ENCODE measurements at regions not wholly inside any gene's neighbourhood (a gene's known extent, or its start where the extent isn't known, plus 50 kb on each side); places are given as distances from the start of the nearest gene placed in this dataset.

DNA sequence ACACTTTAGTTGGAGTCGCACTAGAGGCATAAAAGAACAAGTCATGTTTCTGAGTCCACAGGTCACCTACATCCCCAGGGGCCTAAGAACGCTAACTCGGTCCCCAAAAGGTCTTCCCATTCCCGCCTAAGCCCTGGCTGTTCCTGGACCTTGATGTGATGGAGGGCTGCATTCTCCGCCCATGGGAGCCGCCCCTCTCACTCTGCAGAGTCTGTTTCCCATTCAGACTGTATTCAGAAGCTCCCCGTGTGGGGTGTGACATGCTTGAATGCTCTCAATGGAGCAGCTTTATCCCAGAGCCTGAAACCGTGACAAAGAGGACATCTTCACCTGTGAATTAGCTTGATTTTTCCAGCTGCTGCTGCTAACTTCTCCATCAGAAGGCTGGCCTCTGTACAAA lies 319.0 kb upstream of the KLHL29 start:
- FAIRE-seq = no peak

DNA sequence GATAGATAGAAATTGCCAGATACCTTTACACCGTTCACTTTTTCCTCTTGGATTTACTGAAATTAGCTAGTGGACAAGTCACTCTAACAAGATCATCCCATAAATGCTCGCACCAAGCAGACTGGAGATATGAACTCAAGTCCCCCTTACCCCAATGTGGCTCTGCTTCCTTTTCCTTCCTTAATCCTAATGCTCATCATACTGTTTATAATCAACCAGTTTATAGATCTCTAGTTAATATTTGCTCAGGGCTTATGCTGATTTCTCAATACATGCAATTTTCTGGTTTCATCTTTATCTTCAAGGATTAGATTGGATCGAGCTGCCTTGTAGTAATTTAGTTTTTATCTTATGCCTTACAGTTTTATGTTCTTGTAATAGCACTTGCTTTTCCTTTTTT lies 318.3 kb upstream of the KLHL29 start:
- FAIRE-seq = no peak

DNA sequence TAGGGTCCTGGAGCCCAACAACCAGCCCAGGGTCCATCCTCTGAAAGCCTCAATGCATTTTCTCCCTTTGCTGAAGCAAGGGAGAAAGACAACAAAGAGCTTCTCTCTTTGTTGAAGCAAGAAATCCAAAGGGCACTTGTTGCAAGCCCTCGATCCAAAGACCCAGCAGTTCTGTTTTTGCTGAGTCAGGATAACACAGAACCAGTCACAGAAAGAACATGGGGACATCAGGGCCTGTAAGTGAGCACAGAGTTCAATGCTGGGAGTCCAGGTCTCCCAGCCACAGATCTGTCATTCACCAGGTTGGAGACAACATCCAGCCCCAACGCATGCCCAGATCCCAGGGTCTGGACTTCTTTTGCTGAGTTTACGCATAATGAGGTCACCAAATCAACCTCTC lies 315.8 kb upstream of the KLHL29 start:
- no peak for FAIRE-seq

DNA sequence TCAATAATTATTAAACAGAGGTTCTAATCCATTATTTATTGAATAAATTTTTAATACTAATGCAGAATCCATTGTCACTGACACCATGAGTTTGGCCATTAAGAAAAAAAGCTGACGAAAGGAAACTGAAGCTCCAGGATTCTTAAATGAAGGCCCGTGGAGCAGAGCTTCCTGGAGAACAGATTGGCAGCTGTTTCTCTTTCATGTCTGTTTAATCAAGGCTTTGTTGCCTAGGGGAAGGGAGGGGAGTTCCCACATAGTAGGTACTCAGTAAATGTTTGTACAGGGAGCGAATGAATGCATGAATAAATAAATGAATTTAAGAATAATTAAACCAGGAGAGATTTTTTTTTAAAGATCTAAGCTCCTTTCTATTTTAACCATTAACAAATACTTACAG lies 315.1 kb upstream of the KLHL29 start:
- FAIRE-seq = no peak

DNA sequence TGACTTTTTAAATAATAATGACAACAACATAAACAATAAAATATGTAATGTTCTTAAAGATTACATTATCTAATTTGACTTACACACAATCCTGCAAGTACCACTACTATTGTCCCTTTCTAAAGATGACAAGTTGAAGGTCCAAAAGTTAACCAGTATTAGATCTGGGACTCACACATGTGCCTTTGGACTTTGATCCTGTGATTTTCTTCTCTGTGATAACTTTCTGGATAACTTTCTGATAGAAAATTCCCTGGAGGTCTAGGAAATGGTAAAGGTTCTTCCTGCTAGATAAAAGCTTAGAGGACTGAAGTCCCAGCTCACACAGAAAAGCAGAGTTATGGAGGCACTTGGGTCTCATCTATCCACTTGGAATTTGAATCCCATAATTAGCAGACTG lies 311.9 kb upstream of the KLHL29 start:
- no peak for FAIRE-seq

DNA sequence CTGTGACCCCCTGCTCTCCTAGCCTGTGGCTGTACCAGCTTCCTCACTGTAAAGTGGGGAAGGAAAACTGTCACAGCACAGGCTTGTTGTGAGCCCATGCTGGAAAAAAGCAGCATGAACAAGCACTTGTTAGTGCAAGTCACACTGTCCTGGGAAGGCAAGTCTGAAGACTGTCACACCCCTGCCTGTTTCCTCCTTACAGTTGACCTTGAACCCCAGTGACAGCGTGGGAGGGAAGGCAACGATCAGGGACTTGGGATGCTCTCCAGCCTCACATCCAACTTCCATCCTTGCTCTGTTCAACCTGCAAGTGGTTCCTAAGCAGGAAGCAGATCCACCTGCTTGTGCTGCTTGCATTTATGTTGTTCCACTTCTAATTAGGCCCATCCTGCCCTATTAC lies 311.3 kb upstream of the KLHL29 start:
- FAIRE-seq = no peak

DNA sequence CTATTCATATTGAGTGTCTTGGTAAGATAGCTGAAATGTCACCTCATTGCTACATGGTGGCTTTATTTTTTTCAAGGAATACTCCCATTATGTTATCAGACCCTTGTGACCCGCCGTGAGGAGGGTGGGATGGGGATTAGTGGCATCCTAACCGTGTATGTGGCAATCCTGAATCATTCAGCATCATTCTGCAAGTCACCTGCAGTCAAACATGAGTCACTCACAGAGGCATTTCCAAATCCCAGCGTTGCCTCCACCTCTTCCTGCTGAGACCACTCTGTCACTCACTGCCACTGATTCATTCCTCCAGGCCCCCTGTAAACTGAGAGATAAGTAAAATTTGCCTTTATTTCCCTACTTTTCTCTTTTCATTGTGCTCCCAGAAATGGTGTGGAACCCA lies 307.4 kb upstream of the KLHL29 start:
- no peak for FAIRE-seq

DNA sequence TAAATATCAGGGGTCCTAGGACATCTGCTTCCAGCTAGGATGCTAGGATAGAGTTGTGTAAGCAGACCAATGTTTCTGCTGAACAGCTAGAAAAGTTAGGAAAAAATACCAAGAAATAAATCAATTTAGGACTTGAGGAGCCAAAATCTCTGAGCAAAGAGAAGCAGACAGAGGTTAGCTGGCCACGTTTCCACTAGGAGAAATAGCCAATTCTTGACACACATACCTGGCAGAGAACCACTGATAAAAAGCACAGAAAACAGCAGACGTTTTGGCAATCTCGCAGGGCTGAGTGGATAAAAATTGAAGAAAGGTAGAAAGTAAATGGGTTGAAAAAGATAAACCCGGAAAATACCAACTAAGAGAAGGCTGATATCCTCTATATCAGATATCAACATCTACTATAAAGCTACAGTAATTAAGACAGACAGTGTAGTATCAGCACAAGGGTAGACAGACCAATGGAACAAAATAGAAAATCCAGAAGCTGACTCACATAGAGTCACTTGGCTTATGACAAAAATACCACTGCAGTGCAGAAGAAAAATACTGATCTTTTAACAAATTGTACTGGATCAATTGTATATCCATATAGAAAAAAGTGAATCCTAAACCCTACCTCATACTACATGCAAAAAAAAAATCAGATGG lies 306.1 kb upstream of the KLHL29 start:
- no peak for FAIRE-seq

DNA sequence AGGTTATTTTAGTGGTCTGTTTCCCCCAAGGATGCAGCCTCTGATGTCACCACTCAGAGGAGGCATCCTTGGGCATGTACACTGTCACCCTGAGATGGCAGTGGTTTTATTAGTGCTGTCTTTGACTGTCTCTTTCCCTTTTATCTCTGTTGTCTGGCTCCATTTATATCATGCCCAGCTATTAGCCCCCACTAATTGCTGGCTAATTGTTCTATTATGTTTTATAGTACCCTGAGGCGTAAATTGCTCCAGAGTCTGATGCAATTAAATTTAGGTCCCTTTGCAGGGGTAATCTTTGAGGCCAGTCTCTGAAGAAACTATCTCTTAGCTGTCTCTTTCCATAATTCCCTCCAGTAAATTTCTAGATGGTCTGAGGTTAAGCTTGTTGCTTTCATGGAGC lies 301.0 kb upstream of the KLHL29 start:
- FAIRE-seq = no peak

DNA sequence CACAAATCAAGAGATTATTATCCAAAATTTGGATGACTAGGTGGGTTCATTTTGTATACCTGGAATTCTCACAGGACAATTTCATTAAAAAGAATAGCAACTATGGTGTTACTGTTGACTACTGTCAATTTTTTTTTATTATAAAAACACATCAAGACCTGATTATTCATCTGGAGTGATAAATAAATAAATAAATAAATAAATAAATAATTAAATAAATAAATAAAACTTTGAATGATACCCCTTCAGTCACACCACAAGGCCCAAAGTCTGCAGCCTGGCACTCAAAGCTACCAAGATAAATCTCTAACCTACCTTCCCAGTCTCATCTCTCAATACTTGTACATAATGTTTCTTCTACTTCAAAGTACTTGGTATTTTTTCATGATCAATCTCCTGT lies 294.0 kb upstream of the KLHL29 start:
- FAIRE-seq = no peak

DNA sequence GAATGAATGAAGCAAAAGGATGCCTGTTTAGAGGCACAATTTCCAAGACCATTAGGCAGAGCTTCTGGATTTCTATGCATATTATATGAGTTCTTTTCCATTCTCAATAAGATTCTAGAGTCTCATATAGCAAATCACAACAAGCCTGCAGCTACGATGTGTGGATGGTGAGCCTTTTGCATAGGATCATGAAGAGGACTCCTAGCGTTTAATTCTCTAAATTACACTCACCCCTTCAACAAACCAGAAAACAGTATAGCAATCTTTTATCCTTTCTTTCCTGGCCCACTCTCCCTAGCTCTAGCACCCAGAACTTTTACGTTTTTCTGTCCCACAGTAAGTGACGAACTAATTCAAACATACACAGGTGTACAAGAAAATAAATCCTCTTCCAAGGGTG lies 293.1 kb upstream of the KLHL29 start:
- FAIRE-seq = no peak

DNA sequence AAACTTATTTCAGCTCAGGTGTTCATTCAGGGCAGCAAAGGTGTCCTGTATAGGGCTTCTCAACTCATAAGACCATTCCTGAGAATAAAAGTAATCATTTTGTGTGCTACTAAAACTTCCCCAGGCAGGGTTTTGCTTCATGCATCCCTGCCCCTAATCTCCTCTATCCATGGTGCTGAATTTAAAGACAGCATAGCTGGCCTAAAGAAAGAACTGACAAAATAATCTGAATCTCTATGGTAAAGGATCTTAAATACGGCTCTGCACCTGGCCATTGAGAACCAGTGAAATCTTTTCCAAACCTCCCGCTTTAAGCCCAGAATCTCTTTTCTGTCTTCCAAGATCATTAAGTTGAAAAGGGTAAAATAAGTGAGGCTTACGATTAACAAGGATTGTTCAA lies 292.1 kb upstream of the KLHL29 start:
- no peak for FAIRE-seq

DNA sequence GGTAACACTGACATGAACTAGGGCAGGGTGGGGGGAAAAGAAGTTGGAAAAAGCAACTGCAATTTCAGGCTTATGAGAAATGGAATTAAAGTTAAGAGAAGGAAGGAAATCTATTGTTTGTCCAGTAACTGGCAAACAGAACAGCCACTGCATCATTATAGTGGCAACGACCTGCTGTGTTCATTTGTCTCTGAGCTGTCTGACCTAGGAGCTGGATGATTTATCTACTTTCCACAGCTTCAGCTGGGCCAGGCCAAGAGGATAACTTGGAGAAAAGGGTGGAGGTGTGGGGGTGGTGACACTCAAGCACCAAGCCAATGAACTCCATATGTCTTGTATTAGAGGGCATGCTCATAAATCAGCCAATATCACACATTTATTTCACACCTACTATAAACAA lies 291.5 kb upstream of the KLHL29 start:
- no peak for FAIRE-seq

DNA sequence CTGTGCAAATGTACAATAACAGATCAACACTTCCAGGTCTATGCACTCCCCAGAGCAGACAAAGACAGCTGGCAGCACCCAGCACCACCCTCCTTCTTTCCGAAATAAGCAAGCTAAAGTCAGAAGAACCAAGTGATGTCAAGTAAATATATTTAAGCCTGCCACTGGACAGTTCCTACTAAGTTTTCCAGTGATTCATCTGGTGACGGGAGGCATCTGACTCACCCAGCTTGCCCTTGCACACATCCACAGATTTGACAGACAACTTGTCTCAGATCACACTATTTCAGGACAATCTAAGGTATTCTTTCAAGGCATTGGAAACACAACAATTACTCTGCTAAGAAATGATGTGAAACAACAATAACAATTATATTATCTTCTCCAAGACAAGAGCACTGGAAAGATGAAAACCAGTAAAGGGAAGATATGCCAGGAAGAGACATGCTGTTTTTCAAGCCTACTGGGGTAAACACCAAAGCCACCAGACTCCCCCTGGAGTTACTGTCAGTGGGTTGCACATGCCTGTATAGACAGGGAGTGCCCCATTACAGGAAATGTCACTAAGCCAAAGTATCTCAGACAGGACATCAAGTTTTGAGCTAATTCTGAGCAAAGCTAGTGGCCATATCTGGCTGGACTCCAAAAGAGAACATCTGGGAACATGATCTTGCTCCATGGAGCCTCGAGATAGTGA lies 287.9 kb upstream of the KLHL29 start:
- FAIRE-seq = no peak

DNA sequence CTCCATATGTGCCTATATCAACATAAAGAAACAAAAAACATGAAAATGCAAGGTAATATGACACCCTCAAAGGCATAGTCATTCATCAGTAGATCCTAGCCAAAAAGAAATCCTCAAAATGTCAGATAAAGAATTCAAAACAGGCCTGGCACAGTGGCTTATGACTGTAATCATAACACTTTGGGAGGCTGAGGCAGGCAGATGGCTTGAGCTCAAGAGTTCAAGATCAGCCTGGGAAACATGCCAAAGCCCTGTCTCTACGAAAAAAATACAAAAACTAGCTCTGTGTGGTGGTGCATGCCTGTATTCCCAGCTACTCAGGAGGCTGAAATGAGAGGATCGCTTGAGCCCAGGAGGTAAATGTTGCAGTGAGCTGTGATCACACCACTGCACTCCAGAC lies 284.6 kb upstream of the KLHL29 start:
- no peak for FAIRE-seq

DNA sequence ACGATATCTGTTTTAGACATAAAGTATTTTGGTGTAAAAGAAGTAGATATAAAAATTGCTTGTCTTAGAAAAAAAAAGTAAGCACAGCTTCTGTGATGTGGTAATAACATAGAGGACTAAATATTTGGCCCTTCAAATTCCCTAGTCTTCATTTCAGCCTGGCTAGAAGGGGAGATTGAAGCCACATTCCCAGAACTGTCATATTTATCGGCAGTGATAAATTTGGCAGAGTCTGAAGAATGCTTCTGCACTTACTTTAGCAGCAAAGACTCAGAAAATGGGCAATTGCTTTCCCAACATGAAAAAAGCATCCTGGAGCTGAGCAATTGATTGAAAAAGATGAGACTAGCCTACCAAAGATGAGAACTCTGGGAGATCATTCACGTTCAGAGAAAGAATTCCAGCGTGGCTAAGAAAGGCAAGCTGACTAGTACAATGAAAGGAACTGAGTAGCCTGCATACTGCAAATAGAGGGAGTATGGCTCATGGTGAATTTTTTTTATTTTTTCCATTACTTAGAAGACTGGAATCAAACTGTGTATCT lies 278.7 kb upstream of the KLHL29 start:
- no peak for FAIRE-seq

DNA sequence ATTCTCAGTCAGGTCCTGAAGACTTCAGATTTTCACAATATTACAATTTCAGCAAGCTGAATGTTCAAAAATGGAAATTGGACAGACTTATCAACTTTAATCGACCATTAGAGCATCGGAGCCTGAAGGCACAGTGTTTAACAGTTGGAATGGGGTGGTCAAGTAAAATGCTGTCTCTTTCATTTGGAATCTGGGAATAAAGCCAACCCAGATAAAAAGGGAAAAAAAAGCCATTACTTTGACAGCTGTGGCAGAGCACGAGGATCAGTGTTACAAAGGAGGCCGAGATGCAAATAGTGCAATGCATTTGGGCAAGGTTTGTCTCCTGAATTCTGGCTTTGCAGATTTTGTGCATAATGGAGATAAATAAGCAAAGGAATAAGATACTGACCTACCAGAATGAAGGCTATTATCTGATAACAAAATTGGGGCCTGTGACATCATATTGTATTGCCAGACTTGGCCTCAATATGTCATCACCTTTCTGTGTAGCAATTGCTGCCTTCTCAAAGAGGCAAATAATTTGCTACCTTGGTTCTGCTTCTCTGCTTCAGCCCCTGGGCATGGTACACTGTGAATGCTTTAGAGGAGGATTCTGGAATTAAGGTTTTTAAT lies 277.5 kb upstream of the KLHL29 start:
- no peak for FAIRE-seq

DNA sequence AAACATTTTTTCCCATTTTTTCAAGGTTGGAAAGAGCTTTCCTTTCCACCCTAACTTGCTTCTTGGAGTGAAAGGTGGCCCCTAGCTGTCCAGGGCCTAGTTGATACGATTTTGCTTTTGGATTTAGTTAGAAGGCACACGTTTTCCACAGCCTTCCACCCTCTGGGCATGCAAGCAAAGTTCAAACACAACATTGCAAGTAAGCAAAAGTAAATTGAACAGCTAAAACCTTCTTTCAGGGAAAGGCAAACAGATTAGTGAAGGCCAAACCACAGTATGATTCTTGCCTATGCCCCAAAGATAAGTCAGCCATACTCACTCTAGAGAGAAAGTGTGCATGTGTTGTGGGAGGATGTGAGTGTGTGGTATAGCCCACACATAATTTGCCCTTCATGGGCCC lies 273.7 kb upstream of the KLHL29 start:
- FAIRE-seq = no peak

DNA sequence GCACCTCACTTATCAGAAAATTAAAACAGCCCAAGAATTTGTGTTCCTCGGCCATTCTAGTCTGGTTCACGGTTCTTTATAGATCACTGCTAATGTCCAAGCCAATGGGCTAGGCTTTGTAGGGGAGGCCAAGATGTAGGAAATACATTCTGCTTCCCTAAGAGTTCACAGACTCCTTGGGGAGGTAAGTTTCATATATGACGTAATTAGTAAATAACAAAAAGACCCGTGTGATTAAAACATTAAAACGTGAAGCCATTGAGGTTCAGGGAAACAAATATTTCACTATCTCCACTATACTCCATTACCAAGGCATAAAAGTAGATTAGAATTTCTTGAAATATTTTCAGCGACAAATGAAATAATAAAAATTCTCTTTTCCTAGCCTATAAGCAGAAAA lies 272.5 kb upstream of the KLHL29 start:
- no peak for FAIRE-seq

DNA sequence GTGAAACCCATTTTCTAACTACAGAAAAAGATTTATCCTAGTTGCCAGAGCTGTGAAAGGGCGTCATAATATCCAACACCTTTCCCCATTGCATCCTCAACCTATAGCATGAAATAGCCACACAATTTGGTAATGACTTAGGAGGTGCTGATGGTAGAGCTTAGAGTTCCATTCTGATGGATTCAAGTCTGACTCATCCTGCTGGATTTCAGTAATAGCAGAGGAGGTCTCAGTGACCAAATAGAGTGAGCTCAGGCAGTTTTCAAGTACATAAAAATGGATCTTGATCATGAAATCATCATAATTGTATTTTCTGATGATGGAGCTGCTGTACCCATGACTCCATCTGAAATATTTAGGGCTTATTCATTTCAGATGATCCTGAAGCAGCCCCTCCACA lies 270.7 kb upstream of the KLHL29 start:
- FAIRE-seq = no peak

DNA sequence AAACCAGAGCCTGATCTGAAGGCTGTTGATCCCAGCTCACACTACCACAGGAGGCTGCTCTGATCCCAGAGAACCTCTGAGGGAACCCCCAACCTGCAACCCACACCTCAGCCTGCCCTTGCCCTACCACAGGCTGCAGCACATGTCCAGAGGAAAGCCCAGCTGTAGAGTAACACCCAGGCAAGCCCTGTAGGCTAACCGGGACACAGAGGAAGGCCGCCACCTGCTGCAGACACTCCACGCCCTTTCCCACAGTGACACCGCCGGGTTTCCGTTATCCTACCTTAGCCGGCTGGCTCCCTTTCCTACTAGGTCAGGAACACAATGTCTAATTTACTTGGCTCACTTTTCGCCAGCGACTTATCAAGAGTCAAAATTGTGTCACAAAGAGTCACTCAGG lies 266.7 kb upstream of the KLHL29 start:
- FAIRE-seq = no peak

DNA sequence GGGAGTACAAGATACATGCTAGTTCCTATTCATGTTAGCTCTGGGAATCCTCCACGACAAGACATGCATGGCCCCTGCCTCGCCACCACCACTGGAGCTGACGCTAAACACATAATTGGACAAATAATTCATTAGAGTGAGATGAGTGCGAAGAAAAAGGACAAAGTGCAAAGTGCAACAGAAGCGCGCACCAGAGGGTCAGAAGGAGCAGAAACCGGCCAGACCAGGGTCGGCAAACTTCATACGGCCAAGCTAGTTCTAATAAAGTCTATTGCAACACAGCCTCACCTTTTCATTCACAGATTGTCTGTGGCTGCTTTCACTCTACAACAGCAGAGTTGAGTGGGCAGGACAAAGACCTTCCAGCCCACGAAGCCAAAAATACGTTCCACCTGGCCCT lies 266.1 kb upstream of the KLHL29 start:
- FAIRE-seq = no peak

DNA sequence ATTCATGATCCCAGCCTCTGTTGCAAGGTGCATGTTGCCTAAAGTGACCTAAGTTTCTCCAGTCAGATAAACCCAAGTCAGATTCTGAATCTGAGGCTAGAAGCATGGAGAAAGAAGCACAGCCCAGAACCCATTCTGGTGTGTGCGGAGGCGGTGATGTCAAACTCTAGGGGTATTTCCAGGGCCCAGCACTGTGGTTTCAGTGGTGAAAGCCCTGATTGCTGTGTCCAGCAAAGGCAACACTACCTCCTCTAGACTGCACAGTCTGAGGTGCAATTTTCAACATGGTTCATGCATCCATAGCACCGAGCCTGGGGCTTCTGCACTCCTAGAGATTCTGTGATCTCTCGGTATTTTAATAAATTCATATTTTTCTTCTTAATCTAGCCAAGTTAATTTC lies 264.8 kb upstream of the KLHL29 start:
- FAIRE-seq = no peak

DNA sequence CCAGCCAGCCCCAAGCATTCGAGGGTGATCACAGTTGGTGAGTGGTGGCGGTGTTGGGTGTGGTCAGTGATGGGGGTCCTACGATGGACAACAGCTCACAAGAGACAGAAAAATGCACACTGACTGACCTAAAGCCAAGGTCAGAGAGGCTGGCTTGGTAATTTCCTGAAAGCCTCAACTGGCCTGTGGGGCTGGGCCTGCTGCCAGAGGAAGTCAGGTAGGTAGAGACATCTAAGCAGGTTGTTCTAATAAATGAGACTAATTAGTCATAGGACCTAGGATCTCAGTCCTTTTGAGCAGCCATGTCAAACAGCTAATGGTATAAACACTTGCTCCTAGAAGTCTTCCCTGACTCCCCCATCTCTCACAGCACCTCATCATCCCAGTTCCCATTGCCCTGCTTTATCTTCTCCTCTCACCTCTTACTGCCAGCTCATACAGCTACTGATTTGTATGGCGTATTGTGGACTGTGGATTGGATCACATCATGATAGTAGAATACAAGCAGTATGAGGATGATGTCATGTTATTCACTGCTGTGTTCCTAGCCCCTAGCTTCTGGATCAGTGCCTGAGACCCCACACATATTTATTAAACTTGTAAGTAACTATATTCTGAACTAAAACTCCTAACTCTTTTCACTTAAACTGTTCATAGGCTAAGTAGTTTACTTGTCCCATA lies 262.9 kb upstream of the KLHL29 start:
- FAIRE-seq = no peak
